ENCODE measurements at regions not wholly inside any gene's neighbourhood (a gene's known extent, or its start where the extent isn't known, plus 50 kb on each side); places are given as distances from the start of the nearest gene placed in this dataset.

- TF ChIP-seq CTCF (IDR thresholded peaks at IDR 0.05; ENCODE audit: insufficient read depth, low read length) (no peak), GABPA (IDR thresholded peaks at IDR 0.05; ENCODE audit: low read depth) (no peak), POLR2AphosphoS5 (IDR thresholded peaks at IDR 0.05; ENCODE audit: low read depth) (no peak), SPI1 (IDR thresholded peaks at IDR 0.05; ENCODE audit: borderline replicate concordance, low read depth) (no peak)
Measured at GRCh38 chr12:112597986-112598385, 179.2 kb downstream of the PTPN11 start.
